Right lobe of liver (tissue), 6 donors: ENCODE measurements at regions not wholly inside any gene's neighbourhood (a gene's known extent, or its start where the extent isn't known, plus 50 kb on each side); places are given as distances from the start of the nearest gene placed in this dataset.

Source experiments
- ATAC-seq, 4 donors: fragments of 200-7000 bp; cut with Tn5 transposase; one replicate each; pipeline ENCODE4 v1.9.1; 2020; ENCODE audit warnings: mild to moderate bottlenecking in 4 of 4, moderate library complexity in 4 of 4
- DNase-seq, 3 donors: peaks; one replicate each; pipeline ENCODE4 v3.0.0-alpha.2; 2020
- H3K27ac ChIP-seq, 3 donors: fragments of 200-600 bp; one replicate each; pipeline ENCODE4 v1.8.0; 2022
- H3K27me3 ChIP-seq, 2 donors: fragments of 200-600 bp; one replicate each; pipeline ENCODE4 v1.8.0; 2022
- H3K36me3 ChIP-seq, 4 donors: fragments of 200-600 bp; sonication (generic) in 1 of 4; one replicate each; pipeline versions ENCODE4 v1.5.1 to v1.8.0; 2017 to 2022; ENCODE audit warnings: control low read depth in 1 of 4
- H3K4me1 ChIP-seq, 4 donors: fragments of 200-600 bp; sonication (generic) in 1 of 4; one replicate each; pipeline versions ENCODE4 v1.5.1 to v1.8.0; 2017 to 2022; ENCODE audit warnings: control low read depth in 1 of 4
- H3K4me3 ChIP-seq, 3 donors: fragments of 200-600 bp; one replicate each; pipeline ENCODE4 v1.8.0; 2022
- H3K9me3 ChIP-seq, 4 donors: fragments of 200-600 bp; sonication (generic) in 1 of 4; one replicate each; pipeline versions ENCODE4 v1.5.1 to v1.8.0; 2017 to 2022; ENCODE audit warnings: control low read depth in 1 of 4
- POLR2A ChIP-seq: fragments of 450-650 bp; IDR thresholded peaks from one replicate; pipeline ENCODE4 v1.6.1; 2017; ENCODE audit warnings: antibody characterized with exemption, mild to moderate bottlenecking
- WGBS: methylation state at CpG from one replicate; pipeline ENCODE4 v1.1.6; 2018; ENCODE audit warnings: low coverage, low lambda C conversion rate; ENCODE audit not compliant: insufficient coverage; ENCODE audit errors: missing lambda C conversion rate; 5-methylcytosine and 5-hydroxymethylcytosine counted together
- intact Hi-C, 2 donors: fragments of 100-400 bp; cut with DNase I; formaldehyde crosslinking; loops; one replicate each; pipeline versions ENCODE4 v1.11.2 to v1.14.1; 2022
- TF ChIP-seq, protein P1 (sequence below), 4 donors: fragments of 200-600 bp in 3 of 4; fragments of 450-650 bp in 1 of 4; IDR thresholded peaks; one replicate each; pipeline versions ENCODE4 v1.5.1 to v1.8.0; 2016 to 2022; ENCODE audit warnings: antibody characterized with exemption in 4 of 4, mild to moderate bottlenecking in 2 of 4
- donor health status: DM: no; HTN: yes; CAD: no.
- donor health status: DM: no; HTN: no; CAD: no.
- donor health status: DM: no; HTN: no; CAD: no.
- donor health status: DM: no; HTN: yes; CAD: no.
- donor health status: DM: no; HTN: yes; CAD: no.

DNA sequence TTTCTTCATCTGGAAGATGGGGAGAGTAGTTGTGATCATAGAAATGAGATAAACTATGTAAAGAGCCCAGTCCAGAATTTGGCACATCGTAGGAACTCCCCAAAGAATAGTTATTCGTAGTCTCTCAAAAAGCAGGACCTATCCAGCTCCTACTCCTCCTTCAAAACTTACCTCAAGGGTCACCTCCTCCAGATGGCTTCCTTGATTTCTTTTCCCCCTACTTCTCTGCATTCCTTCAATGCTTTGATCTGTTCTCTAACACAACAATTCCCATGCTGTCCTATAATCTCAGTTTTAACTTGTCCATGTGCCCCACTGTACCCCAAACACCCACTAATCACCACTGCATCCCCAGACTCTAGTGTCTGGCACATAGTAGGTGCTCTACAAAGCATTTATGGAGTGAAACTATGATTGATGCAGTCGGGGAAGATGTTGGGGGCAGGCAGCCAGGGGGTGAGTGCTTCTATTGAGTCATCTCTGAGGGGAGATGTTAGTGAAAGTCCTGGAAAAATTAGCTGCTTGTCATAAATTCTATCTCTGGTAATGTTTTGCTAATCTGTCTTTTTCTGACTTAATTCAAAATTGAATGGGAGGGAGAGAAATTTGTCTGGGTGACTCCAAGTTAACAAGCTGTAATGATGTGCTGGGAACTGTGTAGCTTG, 181.3 kb upstream of the KCNG1 start:
- TF ChIP-seq POLR2A: no peak
- TF ChIP-seq, protein P1, sequence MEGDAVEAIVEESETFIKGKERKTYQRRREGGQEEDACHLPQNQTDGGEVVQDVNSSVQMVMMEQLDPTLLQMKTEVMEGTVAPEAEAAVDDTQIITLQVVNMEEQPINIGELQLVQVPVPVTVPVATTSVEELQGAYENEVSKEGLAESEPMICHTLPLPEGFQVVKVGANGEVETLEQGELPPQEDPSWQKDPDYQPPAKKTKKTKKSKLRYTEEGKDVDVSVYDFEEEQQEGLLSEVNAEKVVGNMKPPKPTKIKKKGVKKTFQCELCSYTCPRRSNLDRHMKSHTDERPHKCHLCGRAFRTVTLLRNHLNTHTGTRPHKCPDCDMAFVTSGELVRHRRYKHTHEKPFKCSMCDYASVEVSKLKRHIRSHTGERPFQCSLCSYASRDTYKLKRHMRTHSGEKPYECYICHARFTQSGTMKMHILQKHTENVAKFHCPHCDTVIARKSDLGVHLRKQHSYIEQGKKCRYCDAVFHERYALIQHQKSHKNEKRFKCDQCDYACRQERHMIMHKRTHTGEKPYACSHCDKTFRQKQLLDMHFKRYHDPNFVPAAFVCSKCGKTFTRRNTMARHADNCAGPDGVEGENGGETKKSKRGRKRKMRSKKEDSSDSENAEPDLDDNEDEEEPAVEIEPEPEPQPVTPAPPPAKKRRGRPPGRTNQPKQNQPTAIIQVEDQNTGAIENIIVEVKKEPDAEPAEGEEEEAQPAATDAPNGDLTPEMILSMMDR (IDR thresholded peaks at IDR 0.05): no peak
- no peak for ATAC-seq
- Histone ChIP-seq H3K4me3 (no peak overlapping the region), H3K27ac (no peak overlapping the region), H3K4me1 (no peaks in the 10 kb centered on the region), H3K36me3 (no peaks in the 10 kb centered on the region), H3K9me3 (no peaks in the 10 kb centered on the region), H3K27me3 (no peaks in the 10 kb centered on the region)
- intact Hi-C loops: no loop called here
- 62% methylated on average over 3 of the region's 3 CpGs for WGBS
- no peak for DNase-seq

DNA sequence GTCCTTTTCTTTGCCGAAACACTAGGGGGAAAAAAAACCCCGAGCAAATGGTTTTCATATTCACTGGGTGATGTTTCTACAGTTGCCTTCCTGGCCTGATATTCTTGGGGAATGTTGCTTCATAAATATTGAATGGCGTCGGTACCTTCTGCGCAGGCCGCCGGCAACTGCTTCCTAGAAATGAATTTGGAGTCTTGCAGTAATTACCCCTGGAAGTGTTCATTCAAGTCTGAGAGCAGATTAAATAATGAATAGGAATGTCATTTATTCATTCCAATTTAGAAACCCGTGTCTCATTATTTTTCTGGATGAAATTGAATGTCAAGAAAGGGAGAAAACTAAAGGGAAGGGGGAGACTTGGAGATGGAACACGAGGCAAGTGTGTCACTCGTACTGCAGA, 179.4 kb upstream of the KCNG1 start:
- ATAC-seq (no peak), DNase-seq (no peak)
- 59% methylated on average over 8 of the region's 10 CpGs for WGBS
- no peak overlapping the region for H3K27ac ChIP-seq
- intact Hi-C loops: no loop called here
- TF ChIP-seq, protein P1 (IDR thresholded peaks at IDR 0.05): no peak
- no peak for TF ChIP-seq POLR2A
- H3K4me3 ChIP-seq: no peak overlapping the region
- no peaks in the 10 kb centered on the region for H3K4me1 ChIP-seq
- no peaks in the 10 kb centered on the region for H3K9me3 ChIP-seq
- H3K36me3 ChIP-seq: no peaks in the 10 kb centered on the region
- H3K27me3 ChIP-seq: no peaks in the 10 kb centered on the region

DNA sequence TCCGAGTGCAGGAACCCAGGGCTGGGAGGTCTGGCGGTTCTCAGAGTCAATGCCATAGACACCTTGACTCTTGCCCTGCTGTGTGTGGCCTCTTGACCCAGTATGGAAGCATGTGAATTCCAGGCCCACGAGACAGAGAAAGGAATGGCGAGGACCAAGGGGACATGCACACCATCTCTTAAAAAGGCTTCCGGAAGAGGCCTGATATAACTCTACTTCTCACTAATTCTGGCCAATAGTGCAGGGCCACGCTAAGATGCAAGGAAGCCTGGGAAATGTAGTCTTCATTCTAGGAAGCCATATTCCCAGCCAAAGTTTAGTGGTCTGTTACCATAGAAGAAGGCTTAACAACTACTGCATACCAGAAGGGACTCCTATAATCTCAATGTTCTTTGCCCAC, 177.0 kb upstream of the KCNG1 start:
- no peak overlapping the region for H3K4me3 ChIP-seq
- DNase-seq: no peak
- no peaks in the 10 kb centered on the region for H3K36me3 ChIP-seq
- WGBS: 37% methylated on average over 3 of the region's 6 CpGs
- no peaks in the 10 kb centered on the region for H3K27me3 ChIP-seq
- TF ChIP-seq POLR2A: no peak
- TF ChIP-seq, protein P1 (IDR thresholded peaks at IDR 0.05): no peak
- no peaks in the 10 kb centered on the region for H3K9me3 ChIP-seq
- no peaks in the 10 kb centered on the region for H3K4me1 ChIP-seq
- no peak for ATAC-seq
- no peak overlapping the region for H3K27ac ChIP-seq
- intact Hi-C loops: no loop called here

DNA sequence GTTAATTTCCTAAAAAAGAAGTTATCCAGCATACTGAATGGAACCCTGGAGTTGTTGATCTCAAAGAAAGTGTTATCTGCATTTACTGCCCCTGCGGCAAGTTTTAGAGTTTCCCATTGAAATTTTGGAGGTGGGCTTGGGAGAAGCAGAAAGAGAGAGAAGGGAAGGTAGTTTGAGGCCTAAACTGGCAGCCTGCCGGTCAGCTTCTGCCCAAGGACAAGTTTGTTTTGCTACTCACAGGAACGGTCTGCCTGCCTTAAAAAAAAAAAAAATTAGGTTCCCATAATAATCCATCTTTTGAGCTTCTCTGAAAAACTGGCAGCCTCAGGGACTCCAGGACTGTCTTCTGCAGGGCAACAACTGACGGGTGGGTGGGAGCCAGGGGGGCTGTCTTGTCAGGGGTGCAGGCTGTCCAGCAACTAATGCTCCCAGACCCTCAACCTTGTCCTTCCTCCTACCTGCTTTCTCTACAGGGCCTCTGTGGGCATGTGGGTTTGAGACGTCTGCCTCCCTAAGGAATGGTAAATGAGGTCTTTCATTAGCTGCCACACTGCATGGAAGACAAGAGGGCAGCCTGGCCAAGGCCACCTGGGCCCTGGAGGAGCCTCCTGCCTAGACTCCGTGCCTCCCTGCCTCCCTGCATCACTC, 176.1 kb upstream of the KCNG1 start:
- intact Hi-C loops: no loop called here

More for the DNA sequence above, 176.1 kb upstream of the KCNG1 start:
- H3K4me1 ChIP-seq: no peaks in the 10 kb centered on the region
- WGBS: 63% methylated on average over 3 of the region's 6 CpGs
- no peak overlapping the region for H3K27ac ChIP-seq
- H3K4me3 ChIP-seq: no peak overlapping the region
- no peaks in the 10 kb centered on the region for H3K27me3 ChIP-seq
- TF ChIP-seq, protein P1 (IDR thresholded peaks at IDR 0.05): no peak
- no peak for TF ChIP-seq POLR2A
- no peaks in the 10 kb centered on the region for H3K9me3 ChIP-seq
- no peaks in the 10 kb centered on the region for H3K36me3 ChIP-seq
- ATAC-seq (no peak), DNase-seq (no peak)
